Neural progenitor cell (in vitro differentiated cells): ENCODE measurements at regions not wholly inside any gene's neighbourhood (a gene's known extent, or its start where the extent isn't known, plus 50 kb on each side); places are given as distances from the start of the nearest gene placed in this dataset.

Experiments
- DNase-seq: peaks from one replicate; pipeline ENCODE4 v3.0.0-alpha.2; 2016; ENCODE audit warnings: low spot score
- H2AFZ ChIP-seq: fragments of 200-600 bp; sonication (generic); replicated peaks from 2 replicates; pipeline ENCODE4 v1.6.1; 2016; ENCODE audit warnings: antibody characterized with exemption
- H3F3A ChIP-seq: fragments of 200-600 bp; sonication (generic); 2 replicates; pipeline ENCODE4 v1.6.1; 2016; ENCODE audit warnings: antibody characterized with exemption, low read depth
- H3K27ac ChIP-seq: fragments of 200-600 bp; sonication (generic); 2 replicates; pipeline ENCODE4 v1.5.1; 2016; ENCODE audit warnings: mild to moderate bottlenecking
- H3K27me3 ChIP-seq: fragments of 200-600 bp; sonication (generic); 2 replicates; pipeline ENCODE4 v1.6.1; 2016; ENCODE audit warnings: mild to moderate bottlenecking, moderate library complexity
- H3K36me3 ChIP-seq: fragments of 200-600 bp; sonication (generic); 2 replicates; pipeline ENCODE4 v1.5.1; 2016
- H3K4me1 ChIP-seq: fragments of 200-600 bp; sonication (generic); 2 replicates; pipeline ENCODE4 v1.6.1; 2016; ENCODE audit warnings: mixed run types
- H3K4me2 ChIP-seq: fragments of 200-600 bp; sonication (generic); 2 replicates; pipeline ENCODE4 v1.6.1; 2016
- H3K4me3 ChIP-seq: fragments of 200-600 bp; sonication (generic); 2 replicates; pipeline ENCODE4 v1.5.1; 2016
- H3K79me2 ChIP-seq: fragments of 200-600 bp; sonication (generic); 2 replicates; pipeline ENCODE4 v1.6.1; 2016; ENCODE audit warnings: low read depth
- H3K9ac ChIP-seq: fragments of 200-600 bp; sonication (generic); 2 replicates; pipeline ENCODE4 v1.6.1; 2016
- H3K9me3 ChIP-seq: fragments of 200-600 bp; sonication (generic); 2 replicates; pipeline ENCODE4 v1.5.1; 2016; ENCODE audit warnings: low read depth
- H4K20me1 ChIP-seq: fragments of 200-600 bp; sonication (generic); 2 replicates; pipeline ENCODE4 v1.6.1; 2016; ENCODE audit warnings: low read depth
- H3K27ac Mint-ChIP-seq: 3 replicates; pipeline ENCODE4 v1.8.0; 2021; ENCODE audit warnings: mixed read lengths
- H3K27me3 Mint-ChIP-seq: 2 replicates; pipeline ENCODE4 v1.8.0; 2022; ENCODE audit warnings: low read depth, mild to moderate bottlenecking, inconsistent platforms, moderate library complexity, mixed read lengths; ENCODE audit not compliant: insufficient read depth
- H3K36me3 Mint-ChIP-seq: 3 replicates; pipeline ENCODE4 v1.8.0; 2021; ENCODE audit warnings: mixed read lengths
- H3K4me1 Mint-ChIP-seq: 3 replicates; pipeline ENCODE4 v1.8.0; 2021; ENCODE audit warnings: mixed read lengths
- H3K4me3 Mint-ChIP-seq: 3 replicates; pipeline ENCODE4 v1.8.0; 2021; ENCODE audit warnings: mild to moderate bottlenecking, moderate library complexity, mixed read lengths
- H3K9me3 Mint-ChIP-seq: 3 replicates; pipeline ENCODE4 v1.8.0; 2020; ENCODE audit warnings: mixed read lengths
- CTCF ChIP-seq: fragments of 200-600 bp; sonication (generic); IDR thresholded peaks from 2 replicates; pipeline ENCODE4 v1.5.1; 2017; ENCODE audit warnings: antibody characterized with exemption, mild to moderate bottlenecking
- EZH2 ChIP-seq: fragments of 200-600 bp; sonication (generic); IDR thresholded peaks from 2 replicates; pipeline ENCODE4 v1.6.1; 2017; ENCODE audit warnings: antibody characterized with exemption, mild to moderate bottlenecking, moderate library complexity
- EZH2phosphoT487 ChIP-seq: fragments of 200-600 bp; sonication (generic); IDR thresholded peaks from 2 replicates; pipeline ENCODE4 v1.6.1; 2017; ENCODE audit warnings: antibody characterized with exemption

DNA sequence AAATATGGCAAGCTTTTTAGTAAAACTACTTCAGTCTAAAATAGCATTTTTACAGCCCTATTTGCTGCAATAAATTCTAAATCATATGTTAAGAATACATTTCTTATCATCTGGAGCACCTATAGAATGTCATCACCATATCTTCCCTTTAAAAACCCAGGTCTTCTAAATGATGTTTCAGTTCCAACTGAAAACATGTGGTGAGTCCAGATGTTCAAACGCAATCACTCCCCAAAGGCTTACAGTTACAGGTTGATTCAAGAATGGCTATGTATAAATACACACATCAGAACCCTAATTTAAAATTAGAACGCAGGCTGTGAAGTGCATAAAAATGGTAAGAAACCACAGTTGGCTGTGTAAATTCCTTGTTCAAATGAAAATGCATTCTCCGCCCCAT lies 796.3 kb downstream of the MAT2B start:
- Histone ChIP-seq H4K20me1 (peaks cover 12% of the 10 kb centered on the region), H3K27ac (no peak overlapping the region), H3K36me3 (no peaks in the 10 kb centered on the region), H3K9ac (no peak overlapping the region), H3K4me3 (no peak overlapping the region), H3K27me3 (peaks cover 37% of the 10 kb centered on the region), H3K79me2 (no peaks in the 10 kb centered on the region), H3K4me1 (peaks cover 4% of the 10 kb centered on the region), H3K9me3 (no peaks in the 10 kb centered on the region), H3F3A (no peaks in the 10 kb centered on the region), H2AFZ (no peak overlapping the region), H3K4me2 (no peak overlapping the region)
- H3K36me3 Mint-ChIP-seq = peaks cover 3% of the 10 kb centered on the region
- H3K9me3 Mint-ChIP-seq = no peaks in the 10 kb centered on the region
- no peak for DNase-seq
- TF ChIP-seq EZH2 (no peak), CTCF (no peak), EZH2phosphoT487 (no peak)
- peaks cover 21% of the 10 kb centered on the region for H3K4me1 Mint-ChIP-seq
- H3K27me3 Mint-ChIP-seq = no peaks in the 10 kb centered on the region
- H3K4me3 Mint-ChIP-seq = no peak overlapping the region
- H3K27ac Mint-ChIP-seq = no peak overlapping the region

GRCh38 chr5:164302533-164303235 lies 797.3 kb downstream of the MAT2B start:
- H3K9me3 ChIP-seq = no peaks in the 10 kb centered on the region
- Mint-ChIP-seq H3K36me3 (peaks cover 3% of the 10 kb centered on the region), H3K27me3 (no peaks in the 10 kb centered on the region), H3K4me3 (no peak overlapping the region), H3K9me3 (no peaks in the 10 kb centered on the region), H3K4me1 (peaks cover 15% of the 10 kb centered on the region), H3K27ac (no peak overlapping the region)
- no peak overlapping the region for H3K27ac ChIP-seq
- DNase-seq = no peak
- no peaks in the 10 kb centered on the region for H3K79me2 ChIP-seq
- no peak overlapping the region for H2AFZ ChIP-seq
- H3K27me3 ChIP-seq = peaks cover 27% of the 10 kb centered on the region
- no peak overlapping the region for H3K4me3 ChIP-seq
- no peak overlapping the region for H3K9ac ChIP-seq
- TF ChIP-seq EZH2phosphoT487 = no peak
- no peak for TF ChIP-seq CTCF
- no peak for TF ChIP-seq EZH2
- no peaks in the 10 kb centered on the region for H3K36me3 ChIP-seq
- no peak overlapping the region for H3K4me2 ChIP-seq
- no peaks in the 10 kb centered on the region for H3F3A ChIP-seq
- peaks cover 6% of the 10 kb centered on the region for H4K20me1 ChIP-seq
- H3K4me1 ChIP-seq = no peaks in the 10 kb centered on the region

GRCh38 chr5:164303646-164304215 lies 798.3 kb downstream of the MAT2B start:
- Histone ChIP-seq H3K9ac (no peak overlapping the region), H3K27me3 (peaks cover 17% of the 10 kb centered on the region), H3K27ac (no peak overlapping the region), H2AFZ (no peak overlapping the region), H3K4me3 (no peak overlapping the region), H3K79me2 (no peaks in the 10 kb centered on the region), H3K4me2 (no peak overlapping the region), H4K20me1 (peaks cover 3% of the 10 kb centered on the region), H3F3A (no peaks in the 10 kb centered on the region), H3K36me3 (no peaks in the 10 kb centered on the region), H3K9me3 (no peaks in the 10 kb centered on the region), H3K4me1 (no peaks in the 10 kb centered on the region)
- TF ChIP-seq CTCF = no peak
- TF ChIP-seq EZH2phosphoT487 = no peak
- no peak for TF ChIP-seq EZH2
- H3K4me1 Mint-ChIP-seq = peaks cover 9% of the 10 kb centered on the region
- no peak overlapping the region for H3K4me3 Mint-ChIP-seq
- H3K9me3 Mint-ChIP-seq = no peaks in the 10 kb centered on the region
- H3K27me3 Mint-ChIP-seq = no peaks in the 10 kb centered on the region
- no peak for DNase-seq
- no peak overlapping the region for H3K27ac Mint-ChIP-seq
- peaks cover 3% of the 10 kb centered on the region for H3K36me3 Mint-ChIP-seq
